Mammary epithelial cell (primary cell): ENCODE measurements at regions not wholly inside any gene's neighbourhood (a gene's known extent, or its start where the extent isn't known, plus 50 kb on each side); places are given as distances from the start of the nearest gene placed in this dataset.

Experiments used
- EZH2 ChIP-seq: IDR thresholded peaks from 2 replicates; pipeline ENCODE4 v1.6.1; 2012; ENCODE audit warnings: low read length, inconsistent platforms, borderline replicate concordance
- TF ChIP-seq, protein P1 (sequence below), 2 donors: IDR thresholded peaks in 1 of 2; conservative IDR thresholded peaks in 1 of 2; 2 replicates each; pipeline ENCODE4 v1.5.1; 2011 to 2012; ENCODE audit warnings: inconsistent platforms in 2 of 2, low read length in 2 of 2, mild to moderate bottlenecking in 2 of 2, control low read depth in 1 of 2, low read depth in 1 of 2; ENCODE audit not compliant: insufficient read depth in 1 of 2; ENCODE audit errors: extremely low read depth in 1 of 2

- TF ChIP-seq, protein P1, sequence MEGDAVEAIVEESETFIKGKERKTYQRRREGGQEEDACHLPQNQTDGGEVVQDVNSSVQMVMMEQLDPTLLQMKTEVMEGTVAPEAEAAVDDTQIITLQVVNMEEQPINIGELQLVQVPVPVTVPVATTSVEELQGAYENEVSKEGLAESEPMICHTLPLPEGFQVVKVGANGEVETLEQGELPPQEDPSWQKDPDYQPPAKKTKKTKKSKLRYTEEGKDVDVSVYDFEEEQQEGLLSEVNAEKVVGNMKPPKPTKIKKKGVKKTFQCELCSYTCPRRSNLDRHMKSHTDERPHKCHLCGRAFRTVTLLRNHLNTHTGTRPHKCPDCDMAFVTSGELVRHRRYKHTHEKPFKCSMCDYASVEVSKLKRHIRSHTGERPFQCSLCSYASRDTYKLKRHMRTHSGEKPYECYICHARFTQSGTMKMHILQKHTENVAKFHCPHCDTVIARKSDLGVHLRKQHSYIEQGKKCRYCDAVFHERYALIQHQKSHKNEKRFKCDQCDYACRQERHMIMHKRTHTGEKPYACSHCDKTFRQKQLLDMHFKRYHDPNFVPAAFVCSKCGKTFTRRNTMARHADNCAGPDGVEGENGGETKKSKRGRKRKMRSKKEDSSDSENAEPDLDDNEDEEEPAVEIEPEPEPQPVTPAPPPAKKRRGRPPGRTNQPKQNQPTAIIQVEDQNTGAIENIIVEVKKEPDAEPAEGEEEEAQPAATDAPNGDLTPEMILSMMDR (conservative IDR thresholded peaks at IDR 0.05 in 1 of 2, IDR thresholded peaks at IDR 0.05 in 1 of 2; ENCODE audit: extremely low read depth in 1 of 2, insufficient read depth in 1 of 2, low read depth in 1 of 2, low read length in 2 of 2) = no peak
- no peak for TF ChIP-seq EZH2
Measured at GRCh38 chr13:65504213-65504612, 1725.9 kb downstream of the PCDH9 start.
